ENCODE measurements at regions not wholly inside any gene's neighbourhood (a gene's known extent, or its start where the extent isn't known, plus 50 kb on each side); places are given as distances from the start of the nearest gene placed in this dataset.
A peak's percentile ranks its signal among the peaks of the same experiment; 100 is the strongest.

DNA sequence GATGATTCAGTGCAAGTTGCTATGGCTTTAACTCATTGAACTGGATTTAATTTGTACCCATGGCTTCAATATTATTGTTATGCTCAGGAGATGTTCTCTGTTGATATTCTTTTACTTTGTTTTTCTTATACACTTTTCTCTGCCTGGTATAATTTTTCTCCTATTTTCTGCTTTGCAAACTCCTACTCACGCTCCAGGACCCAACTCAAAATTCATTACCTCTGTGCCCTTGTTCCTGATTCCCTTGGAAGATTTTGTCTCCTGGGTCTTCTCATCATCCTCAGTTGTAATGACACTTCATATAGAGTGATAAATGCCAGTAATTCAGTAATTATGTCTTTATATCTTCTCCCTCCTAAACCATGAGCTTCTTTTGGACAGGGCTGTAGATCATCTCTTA is 259.9 kb upstream of the JADE1 start:
- Histone ChIP-seq H3K36me3 (ENCODE audit: control insufficient read depth, insufficient read depth, low read length) (no peaks in the 10 kb centered on the region), H3K9me3 (no peaks in the 10 kb centered on the region), H3K27me3 (replicated peaks; ENCODE audit: control insufficient read depth, insufficient read depth, low read length) (no peaks in the 10 kb centered on the region), H3K4me3 (ENCODE audit: low read depth, low read length) (no peak overlapping the region), H3K4me1 (peaks cover 17% of the 10 kb centered on the region)
- H3K27ac Mint-ChIP-seq (ENCODE audit: unreplicated experiment): peak overlapping the region; percentile 7
- H3K27me3 Mint-ChIP-seq (ENCODE audit: insufficient read depth, unreplicated experiment): no peaks in the 10 kb centered on the region
- DNase-seq: no peak
- POLR2A ChIA-PET: no interaction called here
- peaks cover 14% of the 10 kb centered on the region for H3K36me3 Mint-ChIP-seq (ENCODE audit: insufficient read depth, unreplicated experiment)
- peaks cover 9% of the 10 kb centered on the region for H3K4me1 Mint-ChIP-seq (ENCODE audit: low read depth, unreplicated experiment)
- TF ChIP-seq CTCF (IDR thresholded peaks at IDR 0.05; ENCODE audit: insufficient read depth in 1 of 2, low read depth in 1 of 2, low read length in 1 of 2, severe bottlenecking in 1 of 2, unreplicated experiment in 1 of 2): no peak
- no peaks in the 10 kb centered on the region for H3K9me3 Mint-ChIP-seq (ENCODE audit: unreplicated experiment)
- no peak overlapping the region for H3K4me3 Mint-ChIP-seq (ENCODE audit: unreplicated experiment)
- BruUV-seq (replicated peaks): no TSS peak
- intact Hi-C loops (cut with micrococcal nuclease; ENCODE audit: unreplicated experiment): no loop called here
- CTCF ChIA-PET: no interaction called here

GRCh38 chr4:128548381-128548780 is 260.8 kb upstream of the PGRMC2 start:
- peaks cover 13% of the 10 kb centered on the region for H3K36me3 Mint-ChIP-seq (ENCODE audit: insufficient read depth, unreplicated experiment)
- Histone ChIP-seq H3K9me3 (no peaks in the 10 kb centered on the region), H3K27me3 (replicated peaks; ENCODE audit: control insufficient read depth, insufficient read depth, low read length) (no peaks in the 10 kb centered on the region), H3K4me3 (ENCODE audit: low read depth, low read length) (no peak overlapping the region), H3K36me3 (ENCODE audit: control insufficient read depth, insufficient read depth, low read length) (no peaks in the 10 kb centered on the region), H3K4me1 (peaks cover 6% of the 10 kb centered on the region)
- no peaks in the 10 kb centered on the region for H3K9me3 Mint-ChIP-seq (ENCODE audit: unreplicated experiment)
- no peak for DNase-seq
- intact Hi-C loops (cut with micrococcal nuclease; ENCODE audit: unreplicated experiment): no loop called here
- H3K4me3 Mint-ChIP-seq (ENCODE audit: unreplicated experiment): no peak overlapping the region
- no peak for TF ChIP-seq CTCF (IDR thresholded peaks at IDR 0.05; ENCODE audit: insufficient read depth in 1 of 2, low read depth in 1 of 2, low read length in 1 of 2, severe bottlenecking in 1 of 2, unreplicated experiment in 1 of 2)
- CTCF ChIA-PET: no interaction called here
- H3K4me1 Mint-ChIP-seq (ENCODE audit: low read depth, unreplicated experiment): no peaks in the 10 kb centered on the region
- no peaks in the 10 kb centered on the region for H3K27me3 Mint-ChIP-seq (ENCODE audit: insufficient read depth, unreplicated experiment)
- H3K27ac Mint-ChIP-seq (ENCODE audit: unreplicated experiment): no peak overlapping the region
- no TSS peak for BruUV-seq (replicated peaks)
- POLR2A ChIA-PET: no interaction called here

GRCh38 chr4:128544272-128544671 is 256.7 kb upstream of the PGRMC2 start:
- no TSS peak for BruUV-seq (replicated peaks)
- Histone ChIP-seq H3K4me1 (no peaks in the 10 kb centered on the region), H3K36me3 (ENCODE audit: control insufficient read depth, insufficient read depth, low read length) (no peaks in the 10 kb centered on the region), H3K27me3 (replicated peaks; ENCODE audit: control insufficient read depth, insufficient read depth, low read length) (no peaks in the 10 kb centered on the region), H3K9me3 (no peaks in the 10 kb centered on the region), H3K4me3 (ENCODE audit: low read depth, low read length) (no peak overlapping the region)
- ChIA-PET CTCF (no interaction called here), POLR2A (no interaction called here)
- no peak overlapping the region for H3K27ac Mint-ChIP-seq (ENCODE audit: unreplicated experiment)
- intact Hi-C loops (cut with micrococcal nuclease; ENCODE audit: unreplicated experiment): no loop called here
- peaks cover 6% of the 10 kb centered on the region for H3K36me3 Mint-ChIP-seq (ENCODE audit: insufficient read depth, unreplicated experiment)
- no peak for DNase-seq
- no peak for TF ChIP-seq CTCF (IDR thresholded peaks at IDR 0.05; ENCODE audit: insufficient read depth in 1 of 2, low read depth in 1 of 2, low read length in 1 of 2, severe bottlenecking in 1 of 2, unreplicated experiment in 1 of 2)
- H3K9me3 Mint-ChIP-seq (ENCODE audit: unreplicated experiment): no peaks in the 10 kb centered on the region
- H3K4me3 Mint-ChIP-seq (ENCODE audit: unreplicated experiment): no peak overlapping the region
- peaks cover 7% of the 10 kb centered on the region for H3K4me1 Mint-ChIP-seq (ENCODE audit: low read depth, unreplicated experiment)
- H3K27me3 Mint-ChIP-seq (ENCODE audit: insufficient read depth, unreplicated experiment): no peaks in the 10 kb centered on the region

Data from Caco-2 (cell line).